CD14-positive monocyte (primary cell): ENCODE measurements at regions not wholly inside any gene's neighbourhood (a gene's known extent, or its start where the extent isn't known, plus 50 kb on each side); places are given as distances from the start of the nearest gene placed in this dataset.

Experiments used
- DNase-seq, 3 donors: peaks; one replicate each; pipeline ENCODE4 v3.0.0-alpha.2; 2011 to 2022
- H2AFZ ChIP-seq: 2 replicates; pipeline ENCODE4 v1.6.0; 2012; ENCODE audit warnings: mild to moderate bottlenecking, low read depth, low read length, inconsistent platforms; ENCODE audit not compliant: insufficient read depth, poor library complexity, severe bottlenecking
- H3K27ac ChIP-seq, 2 donors: 1 replicate in 1 of 2; 2 replicates in 1 of 2; pipeline ENCODE4 v1.5.1; 2012 to 2013; ENCODE audit warnings: low read length in 2 of 2, control low read depth in 1 of 2, inconsistent platforms in 1 of 2, low read depth in 1 of 2, mild to moderate bottlenecking in 1 of 2
- H3K27me3 ChIP-seq, 2 donors: one replicate each; pipeline versions ENCODE4 v1.6.0 to v1.6.1; 2011 to 2013; ENCODE audit warnings: low read length in 2 of 2; ENCODE audit not compliant: control insufficient read depth in 2 of 2, insufficient read depth in 2 of 2
- H3K36me3 ChIP-seq, 2 donors: replicated peaks in 1 of 2; 1 replicate in 1 of 2; 2 replicates in 1 of 2; pipeline versions ENCODE4 v1.5.1 to v1.6.1; 2012 to 2013; ENCODE audit warnings: low read length in 2 of 2, control low read depth in 1 of 2, inconsistent platforms in 1 of 2, mild to moderate bottlenecking in 1 of 2; ENCODE audit not compliant: insufficient read depth in 2 of 2, control insufficient read depth in 1 of 2
- H3K4me1 ChIP-seq, 2 donors: 1 replicate in 1 of 2; 2 replicates in 1 of 2; pipeline versions ENCODE4 v1.5.1 to v1.6.1; 2012 to 2013; ENCODE audit warnings: low read length in 2 of 2, control low read depth in 1 of 2, inconsistent platforms in 1 of 2, mild to moderate bottlenecking in 1 of 2, moderate library complexity in 1 of 2; ENCODE audit not compliant: insufficient read depth in 2 of 2, control insufficient read depth in 1 of 2
- H3K4me2 ChIP-seq: replicated peaks from 2 replicates; pipeline ENCODE3; 2012; ENCODE audit warnings: low read length, moderate library complexity, mild to moderate bottlenecking; ENCODE audit not compliant: poor library complexity, severe bottlenecking; ENCODE audit errors: extremely low read depth
- H3K4me3 ChIP-seq, 3 experiments: fragments of 200-600 bp in 1 of 3; sonication (generic) in 1 of 3; replicated peaks in 1 of 3; 1 replicate in 2 of 3; 2 replicates in 1 of 3; pipeline ENCODE4 v1.5.1; 2011 to 2013; ENCODE audit warnings: low read length in 3 of 3, mild to moderate bottlenecking in 3 of 3, control low read depth in 2 of 3, low read depth in 2 of 3, inconsistent platforms in 1 of 3, moderate library complexity in 1 of 3
- H3K79me2 ChIP-seq: 2 replicates; pipeline ENCODE4 v1.6.0; 2012; ENCODE audit warnings: mild to moderate bottlenecking, control low read depth, inconsistent platforms, low read length, moderate library complexity; ENCODE audit not compliant: insufficient read depth
- H3K9ac ChIP-seq: 2 replicates; pipeline ENCODE4 v1.6.0; 2017; ENCODE audit warnings: low read length, mild to moderate bottlenecking; ENCODE audit not compliant: insufficient read depth, poor library complexity, severe bottlenecking
- H3K9me3 ChIP-seq, 2 donors: replicated peaks in 1 of 2; 1 replicate in 1 of 2; 2 replicates in 1 of 2; pipeline versions ENCODE4 v1.5.1 to v1.6.1; 2012 to 2013; ENCODE audit warnings: low read length in 2 of 2, control low read depth in 1 of 2; ENCODE audit not compliant: control insufficient read depth in 1 of 2, insufficient read depth in 1 of 2
- H4K20me1 ChIP-seq: 2 replicates; pipeline ENCODE4 v1.6.0; 2012; ENCODE audit warnings: mild to moderate bottlenecking, low read length, control low read depth, moderate library complexity; ENCODE audit not compliant: insufficient read depth
- H3K27ac Mint-ChIP-seq, 7 donors: one replicate each; pipeline ENCODE4 v1.8.0; 2020; ENCODE audit warnings: mild to moderate bottlenecking in 7 of 7, mixed read lengths in 7 of 7, moderate library complexity in 6 of 7, inconsistent platforms in 2 of 7
- H3K27me3 Mint-ChIP-seq, 3 donors: one replicate each; pipeline ENCODE4 v1.8.0; 2021 to 2022; ENCODE audit warnings: low read depth in 3 of 3, mild to moderate bottlenecking in 3 of 3, mixed read lengths in 3 of 3, moderate library complexity in 3 of 3, inconsistent platforms in 1 of 3
- H3K36me3 Mint-ChIP-seq, 2 donors: one replicate each; pipeline ENCODE4 v1.8.0; 2020; ENCODE audit warnings: mixed read lengths in 2 of 2, inconsistent platforms in 1 of 2, mild to moderate bottlenecking in 1 of 2
- H3K4me1 Mint-ChIP-seq: one replicate; pipeline ENCODE4 v1.8.0; 2020; ENCODE audit warnings: mild to moderate bottlenecking, mixed read lengths
- H3K4me3 Mint-ChIP-seq, 2 donors: one replicate each; pipeline ENCODE4 v1.8.0; 2020; ENCODE audit warnings: mild to moderate bottlenecking in 2 of 2, mixed read lengths in 2 of 2, moderate library complexity in 1 of 2
- H3K9me3 Mint-ChIP-seq, 7 donors: one replicate each; pipeline ENCODE4 v1.8.0; 2020 to 2022; ENCODE audit warnings: mixed read lengths in 7 of 7, mild to moderate bottlenecking in 6 of 7, moderate library complexity in 6 of 7, inconsistent platforms in 2 of 7
- WGBS: methylation state at CpG from one replicate; pipeline ENCODE4 v1.1.5; 2013; ENCODE audit warnings: missing lambda C conversion rate; ENCODE audit not compliant: insufficient coverage; 5-methylcytosine and 5-hydroxymethylcytosine counted together
- intact Hi-C, 2 donors: fragments of 100-400 bp; cut with micrococcal nuclease; formaldehyde crosslinking; loops; one replicate each; pipeline versions ENCODE4 v1.15.0 to v1.15.1; 2023
- TF ChIP-seq, protein P1 (sequence below): fragments of 200-600 bp; IDR thresholded peaks from one replicate; pipeline ENCODE4 v1.8.0; 2022; ENCODE audit warnings: antibody characterized with exemption, mild to moderate bottlenecking

DNA sequence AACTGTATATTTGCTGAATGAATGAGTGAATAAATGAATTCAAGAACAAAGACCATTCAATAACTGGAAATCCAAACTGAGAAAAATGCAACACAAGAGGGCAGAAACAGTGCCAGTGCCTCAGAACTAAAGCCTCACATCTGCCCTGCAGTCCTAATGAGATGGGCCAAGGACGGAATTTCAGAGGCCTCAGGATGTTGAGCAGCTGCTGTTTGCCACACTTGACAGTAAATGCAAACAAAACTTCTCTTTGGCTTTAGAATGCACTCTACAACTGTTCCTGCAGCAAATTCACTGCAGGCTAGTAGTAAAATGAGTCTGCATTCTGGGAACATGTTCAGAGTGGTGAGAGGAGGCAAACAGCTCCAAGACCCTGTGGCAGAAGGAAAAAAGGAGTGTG lies 177.6 kb upstream of the LRFN2 start:
- no peaks in the 10 kb centered on the region for H3K4me1 ChIP-seq
- H3K4me3 ChIP-seq, result no peak overlapping the region
- no peak overlapping the region for H3K4me2 ChIP-seq
- Mint-ChIP-seq H3K4me1 (no peaks in the 10 kb centered on the region), H3K27me3 (peaks cover 8 to 15% (median 13%) of the 10 kb centered on the region in 3 donors), H3K27ac (no peak overlapping the region), H3K36me3 (no peaks in the 10 kb centered on the region), H3K4me3 (no peak overlapping the region), H3K9me3 (peaks cover 0 to 2% (median 0%) of the 10 kb centered on the region in 7 donors)
- no peaks in the 10 kb centered on the region for H4K20me1 ChIP-seq
- no peaks in the 10 kb centered on the region for H3K36me3 ChIP-seq
- intact Hi-C loops, result no loop called here
- 88% methylated on average over 1 of the region's 1 CpG for WGBS
- DNase-seq, result no peak
- H2AFZ ChIP-seq, result no peak overlapping the region
- H3K9ac ChIP-seq, result no peak overlapping the region
- peaks cover 0 to 6% of the 10 kb centered on the region in 2 donors for H3K27me3 ChIP-seq
- H3K79me2 ChIP-seq, result no peaks in the 10 kb centered on the region
- H3K27ac ChIP-seq, result no peak overlapping the region
- H3K9me3 ChIP-seq, result no peaks in the 10 kb centered on the region
- TF ChIP-seq, protein P1, sequence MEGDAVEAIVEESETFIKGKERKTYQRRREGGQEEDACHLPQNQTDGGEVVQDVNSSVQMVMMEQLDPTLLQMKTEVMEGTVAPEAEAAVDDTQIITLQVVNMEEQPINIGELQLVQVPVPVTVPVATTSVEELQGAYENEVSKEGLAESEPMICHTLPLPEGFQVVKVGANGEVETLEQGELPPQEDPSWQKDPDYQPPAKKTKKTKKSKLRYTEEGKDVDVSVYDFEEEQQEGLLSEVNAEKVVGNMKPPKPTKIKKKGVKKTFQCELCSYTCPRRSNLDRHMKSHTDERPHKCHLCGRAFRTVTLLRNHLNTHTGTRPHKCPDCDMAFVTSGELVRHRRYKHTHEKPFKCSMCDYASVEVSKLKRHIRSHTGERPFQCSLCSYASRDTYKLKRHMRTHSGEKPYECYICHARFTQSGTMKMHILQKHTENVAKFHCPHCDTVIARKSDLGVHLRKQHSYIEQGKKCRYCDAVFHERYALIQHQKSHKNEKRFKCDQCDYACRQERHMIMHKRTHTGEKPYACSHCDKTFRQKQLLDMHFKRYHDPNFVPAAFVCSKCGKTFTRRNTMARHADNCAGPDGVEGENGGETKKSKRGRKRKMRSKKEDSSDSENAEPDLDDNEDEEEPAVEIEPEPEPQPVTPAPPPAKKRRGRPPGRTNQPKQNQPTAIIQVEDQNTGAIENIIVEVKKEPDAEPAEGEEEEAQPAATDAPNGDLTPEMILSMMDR, result no peak

DNA sequence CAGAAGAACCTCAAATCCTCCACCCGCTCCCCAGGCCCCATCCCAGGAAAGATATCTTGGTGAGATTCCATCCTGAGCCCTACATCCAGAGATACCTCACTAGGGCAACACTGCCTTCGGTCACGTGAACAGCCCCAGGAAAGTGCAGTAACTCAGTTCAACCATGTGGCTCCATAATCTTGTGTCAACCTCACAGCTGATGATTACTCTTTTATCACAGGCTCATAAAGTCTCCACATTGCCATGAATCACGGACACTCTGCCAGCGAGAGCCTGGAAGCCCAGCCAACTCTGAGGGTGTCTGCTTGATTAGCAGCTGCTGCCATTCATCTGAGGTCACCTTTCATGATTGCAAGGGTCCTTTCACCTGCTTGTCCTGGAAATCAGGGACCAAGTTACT lies 175.8 kb upstream of the LRFN2 start:
- no peaks in the 10 kb centered on the region for H3K4me1 ChIP-seq
- H3K4me1 Mint-ChIP-seq, result no peaks in the 10 kb centered on the region
- H3K4me2 ChIP-seq, result no peak overlapping the region
- H3K36me3 ChIP-seq, result no peaks in the 10 kb centered on the region
- peaks cover 12 to 20% (median 19%) of the 10 kb centered on the region in 3 donors for H3K27me3 Mint-ChIP-seq
- no peak overlapping the region for H3K27ac ChIP-seq
- H3K27me3 ChIP-seq, result peaks cover 0 to 2% of the 10 kb centered on the region in 2 donors
- TF ChIP-seq, protein P1, result no peak
- no peak overlapping the region for H3K9ac ChIP-seq
- H3K4me3 Mint-ChIP-seq, result no peak overlapping the region
- no peaks in the 10 kb centered on the region for H3K9me3 ChIP-seq
- H2AFZ ChIP-seq, result no peak overlapping the region
- H3K79me2 ChIP-seq, result no peaks in the 10 kb centered on the region
- intact Hi-C loops, result no loop called here
- H3K27ac Mint-ChIP-seq, result no peak overlapping the region
- no peaks in the 10 kb centered on the region for H4K20me1 ChIP-seq
- WGBS, result 88% methylated on average over 5 of the region's 5 CpGs
- no peak overlapping the region for H3K4me3 ChIP-seq
- no peaks in the 10 kb centered on the region for H3K36me3 Mint-ChIP-seq
- no peak for DNase-seq
- H3K9me3 Mint-ChIP-seq, result peaks cover 0 to 2% (median 0%) of the 10 kb centered on the region in 7 donors
